ENCODE measurements at regions not wholly inside any gene's neighbourhood (a gene's known extent, or its start where the extent isn't known, plus 50 kb on each side); places are given as distances from the start of the nearest gene placed in this dataset.
"Not testable (repeated sequence)": the region's sequence is repeated elsewhere in the genome, so short reads cannot be mapped to it uniquely, and the experiment has no call there.

GRCh38 chr21:6428498-6429092 lies 4092.8 kb upstream of the TPTE start:
- H3K27me3 ChIP-seq (ENCODE audit: insufficient read depth, low read length); H3K4me3 ChIP-seq (ENCODE audit: low read length); H3K9me3 ChIP-seq (ENCODE audit: low read depth, low read length); H3K4me1 ChIP-seq (ENCODE audit: insufficient read depth, low read length): not testable (repeated sequence)

- not testable (repeated sequence) for H3K4me1 ChIP-seq (ENCODE audit: insufficient read depth, low read length); H3K27me3 ChIP-seq (ENCODE audit: insufficient read depth, low read length); H3K4me3 ChIP-seq (ENCODE audit: low read length); H3K9me3 ChIP-seq (ENCODE audit: low read depth, low read length)
These were observed 4091.5 kb upstream of the TPTE start for GRCh38 chr21:6429924-6430323.

GRCh38 chr21:6433149-6433548 lies 4088.2 kb upstream of the TPTE start:
- not testable (repeated sequence) for H3K9me3 ChIP-seq (ENCODE audit: low read depth, low read length); H3K4me1 ChIP-seq (ENCODE audit: insufficient read depth, low read length); H3K27me3 ChIP-seq (ENCODE audit: insufficient read depth, low read length); H3K4me3 ChIP-seq (ENCODE audit: low read length)

- not testable (repeated sequence) for H3K4me1 ChIP-seq (ENCODE audit: insufficient read depth, low read length); H3K27me3 ChIP-seq (ENCODE audit: insufficient read depth, low read length); H3K4me3 ChIP-seq (ENCODE audit: low read length); H3K9me3 ChIP-seq (ENCODE audit: low read depth, low read length)
These were observed 4085.2 kb upstream of the TPTE start for GRCh38 chr21:6436205-6436604.

- H3K4me3 ChIP-seq (ENCODE audit: low read length); H3K9me3 ChIP-seq (ENCODE audit: low read depth, low read length); H3K27me3 ChIP-seq (ENCODE audit: insufficient read depth, low read length); H3K4me1 ChIP-seq (ENCODE audit: insufficient read depth, low read length): not testable (repeated sequence)
These were observed 4084.2 kb upstream of the TPTE start for GRCh38 chr21:6436971-6437833.

GRCh38 chr21:6437834-6438187 lies 4083.6 kb upstream of the TPTE start:
- not testable (repeated sequence) for H3K9me3 ChIP-seq (ENCODE audit: low read depth, low read length); H3K27me3 ChIP-seq (ENCODE audit: insufficient read depth, low read length); H3K4me3 ChIP-seq (ENCODE audit: low read length); H3K4me1 ChIP-seq (ENCODE audit: insufficient read depth, low read length)

GRCh38 chr21:6439058-6439457 lies 4082.3 kb upstream of the TPTE start:
- not testable (repeated sequence) for H3K27me3 ChIP-seq (ENCODE audit: insufficient read depth, low read length); H3K4me1 ChIP-seq (ENCODE audit: insufficient read depth, low read length); H3K9me3 ChIP-seq (ENCODE audit: low read depth, low read length)

GRCh38 chr21:6454648-6455340 lies 4066.6 kb upstream of the TPTE start:
- H3K27me3 ChIP-seq (ENCODE audit: insufficient read depth, low read length); H3K4me3 ChIP-seq (ENCODE audit: low read length); H3K9me3 ChIP-seq (ENCODE audit: low read depth, low read length); H3K4me1 ChIP-seq (ENCODE audit: insufficient read depth, low read length): not testable (repeated sequence)

More at GRCh38 chr21:6439058-6439457, 4082.3 kb upstream of the TPTE start:
- H3K4me3 ChIP-seq (ENCODE audit: low read length), result not testable (repeated sequence)

- not testable (repeated sequence) for H3K27me3 ChIP-seq (ENCODE audit: insufficient read depth, low read length); H3K4me1 ChIP-seq (ENCODE audit: insufficient read depth, low read length); H3K9me3 ChIP-seq (ENCODE audit: low read depth, low read length); H3K4me3 ChIP-seq (ENCODE audit: low read length)
These were observed 4065.2 kb upstream of the TPTE start for GRCh38 chr21:6456011-6456661.

GRCh38 chr21:6459761-6460160 lies 4061.6 kb upstream of the TPTE start:
- H3K27me3 ChIP-seq (ENCODE audit: insufficient read depth, low read length); H3K9me3 ChIP-seq (ENCODE audit: low read depth, low read length); H3K4me1 ChIP-seq (ENCODE audit: insufficient read depth, low read length); H3K4me3 ChIP-seq (ENCODE audit: low read length): not testable (repeated sequence)

- not testable (repeated sequence) for H3K4me1 ChIP-seq (ENCODE audit: insufficient read depth, low read length); H3K4me3 ChIP-seq (ENCODE audit: low read length); H3K9me3 ChIP-seq (ENCODE audit: low read depth, low read length); H3K27me3 ChIP-seq (ENCODE audit: insufficient read depth, low read length)
These were observed 4060.0 kb upstream of the TPTE start for GRCh38 chr21:6461358-6461757.

GRCh38 chr21:6464419-6464818 lies 4057.0 kb upstream of the TPTE start:
- H3K27me3 ChIP-seq (ENCODE audit: insufficient read depth, low read length); H3K4me1 ChIP-seq (ENCODE audit: insufficient read depth, low read length): not testable (repeated sequence)

GRCh38 chr21:6466081-6466698 lies 4055.2 kb upstream of the TPTE start:
- not testable (repeated sequence) for H3K9me3 ChIP-seq (ENCODE audit: low read depth, low read length); H3K4me3 ChIP-seq (ENCODE audit: low read length); H3K4me1 ChIP-seq (ENCODE audit: insufficient read depth, low read length); H3K27me3 ChIP-seq (ENCODE audit: insufficient read depth, low read length)

More at GRCh38 chr21:6464419-6464818, 4057.0 kb upstream of the TPTE start:
- not testable (repeated sequence) for H3K9me3 ChIP-seq (ENCODE audit: low read depth, low read length); H3K4me3 ChIP-seq (ENCODE audit: low read length)

GRCh38 chr21:6466707-6467106 lies 4054.7 kb upstream of the TPTE start:
- H3K4me3 ChIP-seq (ENCODE audit: low read length); H3K27me3 ChIP-seq (ENCODE audit: insufficient read depth, low read length); H3K9me3 ChIP-seq (ENCODE audit: low read depth, low read length): not testable (repeated sequence)

GRCh38 chr21:6467189-6467774 lies 4054.1 kb upstream of the TPTE start:
- not testable (repeated sequence) for H3K4me1 ChIP-seq (ENCODE audit: insufficient read depth, low read length); H3K27me3 ChIP-seq (ENCODE audit: insufficient read depth, low read length); H3K4me3 ChIP-seq (ENCODE audit: low read length); H3K9me3 ChIP-seq (ENCODE audit: low read depth, low read length)

More at GRCh38 chr21:6466707-6467106, 4054.7 kb upstream of the TPTE start:
- not testable (repeated sequence) for H3K4me1 ChIP-seq (ENCODE audit: insufficient read depth, low read length)

All from mononuclear cell (primary cell).